Epithelial cell of prostate (primary cell): ENCODE measurements at regions not wholly inside any gene's neighbourhood (a gene's known extent, or its start where the extent isn't known, plus 50 kb on each side); places are given as distances from the start of the nearest gene placed in this dataset.
"Not testable (repeated sequence)": the region's sequence is repeated elsewhere in the genome, so short reads cannot be mapped to it uniquely, and the experiment has no call there.

ENCODE experiments used
- DNase-seq: peaks from one replicate; pipeline ENCODE4 v3.0.0-alpha.2; 2011; ENCODE audit warnings: low read depth, low spot score
- H3K27ac ChIP-seq: fragments of 450-650 bp; 2 replicates; pipeline ENCODE4 v1.5.1; 2017; ENCODE audit warnings: mild to moderate bottlenecking

DNA sequence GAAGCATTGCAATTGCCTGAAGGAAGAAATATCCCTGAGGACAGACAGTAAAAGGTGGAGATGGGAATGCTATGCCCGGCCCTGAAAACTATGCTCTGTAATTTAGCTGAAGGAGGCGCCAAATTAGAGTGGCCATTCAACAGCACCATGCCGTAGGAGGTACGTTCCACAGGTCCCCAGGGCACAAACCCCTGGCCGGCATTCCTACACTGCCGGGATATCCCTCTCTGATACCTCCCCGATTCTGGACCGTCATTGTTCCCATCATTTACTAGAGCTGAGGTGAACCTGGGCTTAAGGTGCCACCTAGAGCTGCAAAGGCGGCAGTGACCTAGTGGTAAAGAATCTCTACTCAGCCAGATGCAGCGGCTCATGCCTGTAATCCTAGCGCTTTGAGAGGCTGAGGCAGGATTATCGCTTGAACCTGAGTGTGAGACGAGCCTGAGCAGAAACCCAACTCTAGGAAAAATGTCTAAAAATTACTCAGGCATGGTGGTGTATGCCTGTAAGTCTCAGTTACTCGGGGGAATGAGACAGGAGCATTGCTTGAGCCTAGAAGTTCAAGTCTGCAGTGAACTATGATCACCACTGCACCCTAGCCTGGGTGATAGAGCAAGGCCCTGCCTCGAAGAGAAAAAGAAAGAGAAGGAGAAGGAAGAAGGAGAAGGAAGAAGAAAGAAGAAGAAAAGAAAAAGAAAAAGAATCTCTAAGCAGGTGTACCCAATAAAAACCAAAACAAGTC, 53.0 kb upstream of the TNKS2 start:
- no peak overlapping the region for H3K27ac ChIP-seq
- no peak for DNase-seq

DNA sequence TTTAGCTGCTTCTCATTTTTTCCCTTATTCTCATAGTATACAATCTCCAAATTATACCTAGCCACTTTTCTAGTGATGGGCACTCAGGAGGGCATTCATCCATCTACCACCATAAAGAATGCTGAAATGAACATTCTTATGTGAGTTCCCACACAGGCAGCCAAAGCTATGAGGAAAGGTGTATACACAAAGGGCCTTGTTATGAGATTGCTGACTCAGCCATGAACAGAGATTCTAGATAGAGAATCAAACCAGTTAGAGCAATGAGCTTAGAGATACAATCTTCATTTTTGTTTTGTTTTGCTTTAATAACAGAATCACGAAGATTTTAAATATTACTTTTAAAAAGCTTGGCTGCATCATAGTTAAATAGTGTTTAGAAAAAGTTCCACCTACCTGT, 54.8 kb upstream of the TNKS2 start:
- DNase-seq, result no peak
- H3K27ac ChIP-seq, result no peak overlapping the region

DNA sequence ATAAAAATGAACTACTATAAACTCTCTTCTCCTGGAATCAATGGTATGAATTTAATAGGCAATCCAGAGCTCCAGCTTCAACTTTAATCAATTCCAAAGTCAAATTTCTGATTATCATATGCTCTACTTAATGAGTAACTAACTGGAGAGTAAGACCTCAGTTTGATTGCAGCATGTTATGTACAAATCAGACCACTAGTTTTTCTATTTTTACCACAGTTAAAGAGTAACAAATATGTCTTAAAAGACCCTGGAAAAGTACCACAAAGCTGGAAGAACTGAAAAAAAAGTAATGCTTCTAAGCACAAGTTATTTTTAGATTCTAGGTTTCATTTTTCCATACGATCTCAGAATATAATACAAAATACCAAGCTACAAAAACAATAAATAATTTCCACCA, 56.0 kb upstream of the TNKS2 start:
- DNase-seq, result no peak
- H3K27ac ChIP-seq, result no peak overlapping the region

DNA sequence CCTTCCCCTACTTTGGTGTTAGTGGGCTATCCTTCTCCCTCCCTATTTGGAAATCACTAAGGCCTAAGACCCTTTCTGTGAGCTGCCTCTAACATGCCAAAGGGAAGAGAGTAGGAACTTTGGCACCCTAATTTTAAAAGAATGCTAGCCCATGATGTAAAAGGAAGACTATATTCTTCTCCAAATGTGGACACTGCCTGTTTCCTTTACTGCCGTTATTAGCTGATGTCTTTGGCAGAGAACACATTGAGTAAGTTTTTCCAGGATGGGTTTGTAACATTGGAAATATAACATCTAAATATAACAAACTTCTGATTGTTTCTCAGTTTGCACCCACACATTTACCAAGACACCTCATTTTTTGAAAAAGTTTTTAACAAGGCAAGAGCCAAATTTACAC, 56.9 kb upstream of the TNKS2 start:
- H3K27ac ChIP-seq, result no peak overlapping the region

DNA sequence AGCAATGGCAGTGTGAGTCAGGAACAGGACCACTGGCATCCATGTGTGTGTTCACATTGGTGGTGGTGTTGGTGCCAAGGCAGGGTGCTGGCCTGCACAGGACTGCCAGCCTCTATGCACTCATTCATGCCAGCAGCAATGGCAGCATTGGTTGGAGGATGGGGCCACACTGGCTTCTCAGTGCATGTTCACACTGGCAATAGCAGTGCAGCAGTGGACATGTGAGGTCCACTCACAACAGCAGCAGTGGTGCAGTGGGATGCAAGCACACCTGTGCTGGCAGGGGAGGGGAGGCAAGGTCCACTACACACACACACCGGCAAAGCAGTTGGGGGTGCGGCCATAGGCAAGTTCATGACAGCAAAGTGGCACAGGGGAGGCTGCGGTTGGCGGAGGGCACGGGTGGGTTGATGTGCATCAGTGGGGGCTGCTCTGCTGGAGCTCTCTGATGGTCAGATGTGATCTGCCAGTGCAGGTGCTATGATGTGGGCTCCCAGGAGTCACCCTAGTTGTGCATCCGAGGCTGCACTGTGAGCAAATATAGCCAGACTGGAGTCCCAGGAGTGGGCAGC, 57.8 kb upstream of the TNKS2 start:
- H3K27ac ChIP-seq, result no peak overlapping the region

More for the DNA sequence above, 56.9 kb upstream of the TNKS2 start:
- no peak for DNase-seq

DNA sequence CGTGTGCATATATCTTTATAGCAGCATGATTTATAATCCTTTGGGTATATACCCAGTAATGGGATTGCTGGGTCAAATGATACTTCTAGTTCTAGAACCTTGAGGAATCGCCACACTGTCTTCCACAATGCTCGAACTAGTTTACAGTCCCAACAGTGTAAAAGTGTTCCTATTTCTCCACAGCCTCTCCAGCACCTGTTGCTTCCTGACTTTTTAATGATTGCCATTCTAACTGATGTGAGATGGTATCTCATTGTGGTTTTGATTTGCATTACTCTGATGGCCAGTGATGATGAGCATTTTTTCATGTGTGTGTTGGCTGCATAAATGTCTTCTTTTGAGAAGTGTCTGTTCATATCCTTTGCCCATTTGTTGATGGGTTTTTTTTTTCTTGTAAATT, 66.0 kb upstream of the TNKS2 start:
- H3K27ac ChIP-seq, DNase-seq: not testable (repeated sequence)

More for the DNA sequence above, 57.8 kb upstream of the TNKS2 start:
- no peak for DNase-seq

DNA sequence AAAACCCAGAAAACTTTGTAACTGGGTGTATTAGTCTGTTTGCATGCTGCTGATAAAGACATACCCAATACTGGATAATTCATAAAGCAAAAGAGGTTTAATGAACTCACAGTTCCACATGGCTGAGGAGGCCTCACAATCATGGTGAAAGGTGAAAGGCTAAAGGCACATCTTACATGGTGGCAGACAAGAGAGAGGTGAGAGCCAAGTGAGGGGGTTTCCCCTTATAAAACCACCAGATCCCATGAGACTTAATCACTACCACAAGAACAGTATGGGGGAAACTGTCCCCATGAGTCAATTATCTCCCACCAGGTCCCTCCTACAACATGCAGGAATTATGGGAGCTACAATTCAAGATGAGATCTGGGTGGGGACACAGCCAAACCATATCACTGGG, 68.9 kb upstream of the TNKS2 start:
- not testable (repeated sequence) for DNase-seq, H3K27ac ChIP-seq

DNA sequence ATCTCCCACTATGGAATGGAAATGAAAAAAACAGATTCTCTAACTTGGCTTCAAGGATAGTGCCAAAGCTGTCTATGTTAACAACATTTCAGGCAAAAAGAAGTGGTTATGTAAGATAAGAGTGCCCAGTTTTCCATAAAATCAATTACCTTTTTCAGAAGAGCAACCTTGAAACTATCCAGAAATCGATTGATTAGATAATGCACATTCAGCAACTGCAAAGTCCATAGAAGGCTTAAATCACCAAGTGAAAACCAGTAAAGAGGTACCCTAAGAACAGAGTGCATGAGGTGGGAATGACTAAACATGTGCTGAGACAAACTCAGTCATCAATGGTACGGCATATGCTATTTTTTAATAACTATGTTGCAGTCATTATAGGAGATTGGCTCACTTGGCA, 71.9 kb upstream of the TNKS2 start:
- DNase-seq, result no peak
- H3K27ac ChIP-seq, result no peak overlapping the region

DNA sequence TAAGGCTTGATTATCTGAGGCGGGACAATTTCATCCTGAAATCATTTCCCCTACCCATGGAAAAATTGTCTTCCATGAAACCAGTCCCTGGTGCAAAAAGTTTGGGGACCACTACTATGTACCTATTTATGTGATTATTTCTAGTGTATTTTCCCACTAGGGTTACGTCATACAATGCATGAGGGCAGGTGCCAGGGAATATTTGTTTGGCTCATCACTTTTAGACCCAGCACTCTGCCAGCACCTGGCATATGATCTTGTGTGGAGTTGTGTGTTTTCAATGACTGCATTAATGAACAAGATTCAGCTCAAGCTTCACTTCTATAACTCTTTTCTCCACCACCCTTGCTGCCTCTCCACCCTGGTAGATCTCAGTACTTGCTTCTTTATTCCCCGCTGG, 73.3 kb upstream of the TNKS2 start:
- DNase-seq, result no peak

DNA sequence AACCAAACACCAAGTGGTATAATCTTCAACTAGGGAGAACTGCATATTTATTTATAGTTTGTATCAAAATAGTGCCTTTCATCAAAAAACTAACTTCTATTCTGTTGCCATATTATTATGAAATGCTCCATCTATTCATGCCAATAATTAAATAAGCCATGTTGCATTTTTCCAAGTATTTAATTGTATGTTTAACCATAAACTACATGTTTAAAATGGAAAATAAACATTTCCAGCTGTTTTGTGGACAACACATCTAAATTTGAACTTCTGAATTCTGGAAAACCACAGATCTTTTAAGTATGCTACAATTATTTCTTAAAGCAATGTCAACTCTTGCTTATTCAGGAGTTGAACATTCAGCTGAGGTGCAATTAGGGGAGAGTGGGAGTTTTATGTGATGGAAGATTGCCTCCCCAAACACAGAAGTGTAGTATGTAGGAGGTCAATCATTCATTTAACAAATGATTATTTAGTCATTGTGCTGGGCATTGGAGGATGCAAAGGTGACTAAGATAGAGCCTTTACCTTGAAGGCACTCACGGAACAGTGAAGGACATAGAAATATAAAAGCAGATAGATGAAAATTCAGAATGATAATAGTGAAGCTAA, 80.7 kb upstream of the PPP1R3C start:
- DNase-seq, result no peak
- H3K27ac ChIP-seq, result no peak overlapping the region

More for the DNA sequence above, 73.3 kb upstream of the TNKS2 start:
- H3K27ac ChIP-seq, result no peak overlapping the region

DNA sequence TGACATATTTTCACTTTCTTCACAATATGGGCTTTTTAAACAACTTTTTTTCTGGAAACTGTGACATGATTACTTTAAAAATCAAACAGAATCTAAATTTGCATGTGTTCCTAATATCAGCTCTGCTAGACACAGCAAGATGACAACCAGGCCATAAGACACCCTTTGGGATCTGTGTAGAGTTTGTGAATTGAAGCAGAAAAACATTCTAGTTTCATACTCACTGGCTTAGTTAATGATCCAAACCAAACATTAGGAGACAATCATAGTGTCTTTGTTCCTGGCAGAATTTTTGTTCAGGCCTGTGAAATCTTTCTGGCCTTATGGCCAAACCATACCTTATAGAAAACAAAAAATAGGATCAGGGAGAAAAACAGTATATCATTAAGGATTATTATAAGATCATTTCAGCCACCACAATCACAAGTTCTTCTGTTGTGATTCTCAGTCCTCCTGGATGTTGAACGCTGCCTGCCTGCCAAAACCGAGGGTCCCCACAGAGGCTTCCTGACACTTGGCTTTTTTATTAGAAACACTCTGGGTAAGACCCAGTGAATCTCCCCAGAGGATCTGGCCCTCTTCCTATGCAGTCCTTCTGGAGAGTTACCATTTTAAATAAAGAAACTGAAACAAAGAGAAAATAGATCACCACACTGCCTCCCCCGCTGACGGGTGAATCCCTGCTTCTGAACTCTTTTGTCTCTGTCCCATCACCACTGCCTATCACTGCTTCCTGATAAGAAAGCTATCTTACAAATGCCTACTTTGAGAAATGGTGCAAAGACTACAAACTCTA, 79.2 kb upstream of the PPP1R3C start:
- H3K27ac ChIP-seq, result no peak overlapping the region
- DNase-seq, result no peak

DNA sequence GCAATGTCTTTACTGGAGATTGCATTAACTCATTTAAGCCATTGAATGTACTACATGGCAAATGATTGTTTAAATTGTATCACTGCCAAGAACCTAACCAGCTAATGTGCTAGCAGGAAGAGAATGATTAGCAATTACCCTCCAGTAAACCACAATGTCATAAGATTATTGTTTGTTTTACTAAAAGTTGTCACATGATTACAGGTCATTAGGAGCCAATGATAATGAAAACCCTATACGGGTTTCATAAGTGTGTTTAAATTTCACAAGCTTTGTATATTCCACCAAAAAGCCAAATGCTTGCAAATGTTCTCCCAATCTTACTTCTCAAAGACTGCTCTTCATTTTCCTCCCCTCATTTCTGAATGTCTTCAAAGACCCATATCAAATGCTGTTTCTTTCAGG, 76.5 kb upstream of the PPP1R3C start:
- DNase-seq, result peak; percentile 40

DNA sequence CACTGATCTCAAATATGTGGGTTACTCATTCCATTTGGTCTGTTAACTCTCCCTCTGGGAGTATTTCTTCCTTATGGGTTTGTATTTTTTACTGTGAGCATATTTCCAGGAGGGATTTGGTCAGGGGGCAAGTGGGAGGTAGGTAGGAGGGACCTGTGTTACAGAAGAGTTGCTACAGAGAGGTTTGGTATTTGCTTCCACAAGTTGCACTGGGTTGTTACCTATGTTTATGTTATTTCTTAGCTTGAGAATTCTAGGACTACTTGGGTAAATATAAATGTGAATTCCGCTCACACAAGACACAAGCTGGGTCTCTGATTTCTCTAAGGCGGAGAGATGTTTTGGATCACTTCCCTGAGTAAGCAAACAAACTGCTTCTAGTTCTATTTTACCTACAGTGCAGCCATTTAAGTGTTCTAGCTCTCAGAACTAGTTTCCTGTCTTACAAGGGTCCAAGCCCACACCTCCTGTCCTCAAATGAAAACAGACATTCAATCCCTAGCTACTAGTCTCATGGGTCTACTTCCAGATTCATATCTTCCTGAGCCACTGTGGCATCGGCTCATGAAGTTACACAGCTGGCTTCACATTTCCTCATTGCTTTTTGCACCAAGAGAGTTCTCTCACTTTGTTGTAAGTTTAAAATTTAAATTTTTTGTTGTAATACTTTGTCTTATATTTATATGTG, 75.4 kb upstream of the PPP1R3C start:
- DNase-seq, result no peak
- H3K27ac ChIP-seq, result no peak overlapping the region

More for the DNA sequence above, 76.5 kb upstream of the PPP1R3C start:
- no peak overlapping the region for H3K27ac ChIP-seq

DNA sequence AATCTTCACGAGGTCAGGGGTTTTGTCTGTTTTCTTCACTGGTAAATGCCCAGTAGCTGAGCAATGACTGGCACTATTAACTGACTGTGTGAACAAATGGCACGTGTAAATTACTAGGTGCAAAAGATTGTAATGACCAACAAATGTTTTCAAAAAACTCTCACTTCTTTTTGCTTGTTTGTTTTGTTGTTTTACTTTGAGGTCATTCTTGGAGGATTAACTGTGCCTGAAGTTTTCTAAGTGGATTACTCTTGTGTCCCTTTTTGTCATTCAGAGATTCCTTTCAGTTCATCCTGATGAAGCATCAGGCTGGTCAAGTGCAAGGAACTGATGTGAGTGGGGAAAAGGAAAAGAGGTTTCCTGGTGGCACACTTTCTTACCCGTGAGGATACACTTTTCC, 74.4 kb upstream of the PPP1R3C start:
- H3K27ac ChIP-seq, result no peak overlapping the region
- no peak for DNase-seq

DNA sequence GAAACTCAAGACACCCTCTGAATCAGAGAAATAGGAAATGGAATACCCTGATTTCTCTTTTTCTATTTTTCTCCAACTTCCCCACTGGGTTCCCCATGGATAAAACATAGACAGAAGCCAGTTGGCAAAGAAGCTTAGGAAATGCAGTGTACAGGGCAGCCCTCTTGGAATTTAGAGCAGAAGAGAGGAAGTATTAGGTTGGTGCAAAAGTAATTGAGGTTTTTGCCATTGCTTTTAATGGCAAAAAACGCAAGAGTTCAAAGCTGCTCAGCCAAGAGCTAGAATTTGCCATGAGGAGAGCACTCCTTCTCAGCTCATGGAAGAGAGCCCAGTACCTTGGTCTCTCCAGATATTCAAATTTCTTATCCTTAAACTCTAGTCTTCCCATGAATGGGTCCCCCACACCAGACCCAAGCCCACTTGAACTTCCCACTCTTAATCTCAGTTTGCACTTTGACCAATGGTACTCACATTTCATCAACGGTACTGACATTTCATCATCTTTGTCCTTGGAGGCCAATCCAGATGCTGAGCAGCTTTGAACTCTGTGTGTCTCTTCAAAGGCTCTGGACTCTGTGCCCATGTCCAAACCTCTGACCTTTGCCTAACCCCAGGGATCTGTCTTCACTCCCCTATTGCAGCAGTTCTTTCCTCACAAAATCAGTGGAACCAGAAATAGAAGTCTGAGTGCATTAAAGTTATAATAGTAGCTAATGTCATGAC, 73.2 kb upstream of the PPP1R3C start:
- no peak for DNase-seq
- no peak overlapping the region for H3K27ac ChIP-seq

DNA sequence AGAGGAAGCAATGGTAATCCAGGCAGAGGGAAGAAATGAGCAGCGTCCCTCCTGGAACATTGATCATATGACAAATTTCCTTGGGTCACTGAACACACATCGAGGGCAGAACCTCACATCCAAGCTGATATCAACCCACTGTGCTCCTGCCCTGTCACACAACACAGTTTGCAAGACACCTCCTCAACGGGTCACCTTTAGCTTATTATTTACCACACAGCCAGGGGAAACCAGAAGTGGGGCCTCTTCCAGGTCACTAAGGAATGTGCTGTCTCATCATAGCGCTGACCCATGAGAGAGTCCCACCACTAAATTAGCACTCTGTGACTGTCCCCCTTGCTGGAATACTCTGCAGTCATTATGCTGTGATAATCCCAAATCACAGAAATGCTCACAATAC, 69.7 kb upstream of the PPP1R3C start:
- no peak overlapping the region for H3K27ac ChIP-seq
- no peak for DNase-seq

DNA sequence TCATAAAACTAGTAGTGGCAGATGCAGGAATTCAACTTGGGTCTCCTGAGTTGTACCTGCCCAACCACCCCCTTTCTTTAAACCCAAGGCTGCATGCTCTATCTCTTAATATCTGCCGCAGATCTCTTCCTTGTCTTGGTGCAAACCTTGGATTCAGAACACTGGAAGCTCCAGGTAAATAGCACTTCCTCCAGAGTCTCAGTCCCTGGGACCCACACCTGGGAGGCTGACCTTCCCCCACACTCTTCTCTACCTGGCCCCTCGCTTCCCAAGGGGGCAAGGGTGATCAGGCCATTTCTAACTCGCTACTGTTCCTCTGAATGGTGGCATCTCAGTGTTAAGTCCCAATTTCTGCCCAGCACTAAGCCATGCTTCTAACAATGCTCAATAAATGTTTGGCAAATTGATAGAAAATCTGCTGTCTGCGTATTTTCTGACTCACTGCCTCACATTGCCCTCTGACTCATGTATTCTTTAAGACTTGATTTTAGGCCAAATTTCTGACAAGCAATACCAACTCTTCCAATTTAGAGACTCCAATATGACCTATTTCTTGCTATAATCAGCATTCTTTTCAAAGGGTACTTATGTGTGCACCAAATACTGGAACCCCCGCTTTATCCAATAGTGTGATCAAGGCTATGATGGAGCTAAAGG, 68.0 kb upstream of the PPP1R3C start:
- no peak for DNase-seq
- no peak overlapping the region for H3K27ac ChIP-seq

DNA sequence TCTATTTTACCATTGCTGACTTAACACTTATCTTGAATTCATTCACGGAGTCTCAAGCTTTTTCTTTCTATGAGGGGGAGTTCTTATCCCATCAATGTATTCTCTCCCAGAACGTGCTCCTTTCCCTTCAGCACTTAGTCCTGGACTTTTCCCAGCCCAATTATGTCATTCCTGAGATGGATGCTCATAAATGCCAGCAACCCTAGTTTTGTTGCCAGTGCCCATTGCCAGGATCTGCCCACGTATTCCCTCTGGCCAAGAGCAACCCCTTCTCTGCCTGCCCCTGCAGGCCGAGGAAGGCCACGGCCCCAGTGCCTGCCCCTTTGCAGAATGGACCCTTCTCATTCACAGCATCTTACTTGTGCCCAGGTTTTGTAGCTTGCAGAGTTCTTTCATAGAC, 67.4 kb upstream of the PPP1R3C start:
- no peak for DNase-seq
- H3K27ac ChIP-seq, result no peak overlapping the region

DNA sequence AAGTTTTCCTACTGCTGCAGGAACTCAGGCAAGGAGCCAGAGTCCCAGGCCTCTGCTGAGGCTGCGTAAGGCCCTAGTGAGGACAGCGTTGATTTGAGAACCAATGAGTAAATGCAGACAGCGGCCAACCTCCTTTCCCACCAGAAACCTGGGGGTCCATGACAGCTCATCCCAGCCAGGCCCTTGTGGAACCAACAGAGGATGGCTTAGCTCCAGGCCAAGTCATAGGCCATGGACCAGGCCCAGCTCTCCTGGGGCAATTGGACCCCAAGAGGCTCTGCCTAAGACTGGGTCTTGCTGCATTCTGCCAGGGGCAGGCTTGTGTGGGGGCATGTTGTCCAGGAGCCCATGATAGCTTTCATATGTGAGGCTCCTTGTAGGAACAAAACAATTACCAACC, 65.4 kb upstream of the PPP1R3C start:
- DNase-seq, result no peak
- no peak overlapping the region for H3K27ac ChIP-seq
